Fibroblast of villous mesenchyme (primary cell): ENCODE measurements at regions not wholly inside any gene's neighbourhood (a gene's known extent, or its start where the extent isn't known, plus 50 kb on each side); places are given as distances from the start of the nearest gene placed in this dataset.

ENCODE experiments used
- DNase-seq: peaks from one replicate; pipeline ENCODE4 v3.0.0-alpha.2; 2010; ENCODE audit warnings: low read depth
- H3K4me3 ChIP-seq: 2 replicates; pipeline ENCODE4 v1.5.1; 2011; ENCODE audit warnings: low read depth, mild to moderate bottlenecking, low read length
- TF ChIP-seq, protein P1 (sequence below): IDR thresholded peaks from 2 replicates; pipeline ENCODE4 v1.5.1; 2012; ENCODE audit warnings: low read depth, mild to moderate bottlenecking, low read length; ENCODE audit not compliant: insufficient read depth

DNA sequence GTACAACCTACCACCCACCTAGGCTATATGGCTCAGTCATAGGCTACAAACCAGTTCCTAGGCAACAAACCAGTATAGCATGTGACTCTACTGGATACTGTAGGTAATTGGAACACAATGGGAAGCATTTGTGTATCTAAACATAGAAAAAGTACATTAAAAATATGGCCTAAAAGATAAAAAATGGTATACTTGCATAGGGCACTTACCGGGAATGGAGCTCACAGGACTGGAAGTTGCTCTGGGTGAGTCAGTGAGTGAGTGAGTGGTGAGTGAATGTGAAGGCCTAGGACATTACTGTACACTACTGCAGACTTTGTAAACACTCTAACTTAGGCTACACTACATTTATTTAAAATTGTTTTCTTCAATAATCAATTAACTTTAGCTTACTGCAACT is 139.2 kb upstream of the RBPJ start:
- TF ChIP-seq, protein P1, sequence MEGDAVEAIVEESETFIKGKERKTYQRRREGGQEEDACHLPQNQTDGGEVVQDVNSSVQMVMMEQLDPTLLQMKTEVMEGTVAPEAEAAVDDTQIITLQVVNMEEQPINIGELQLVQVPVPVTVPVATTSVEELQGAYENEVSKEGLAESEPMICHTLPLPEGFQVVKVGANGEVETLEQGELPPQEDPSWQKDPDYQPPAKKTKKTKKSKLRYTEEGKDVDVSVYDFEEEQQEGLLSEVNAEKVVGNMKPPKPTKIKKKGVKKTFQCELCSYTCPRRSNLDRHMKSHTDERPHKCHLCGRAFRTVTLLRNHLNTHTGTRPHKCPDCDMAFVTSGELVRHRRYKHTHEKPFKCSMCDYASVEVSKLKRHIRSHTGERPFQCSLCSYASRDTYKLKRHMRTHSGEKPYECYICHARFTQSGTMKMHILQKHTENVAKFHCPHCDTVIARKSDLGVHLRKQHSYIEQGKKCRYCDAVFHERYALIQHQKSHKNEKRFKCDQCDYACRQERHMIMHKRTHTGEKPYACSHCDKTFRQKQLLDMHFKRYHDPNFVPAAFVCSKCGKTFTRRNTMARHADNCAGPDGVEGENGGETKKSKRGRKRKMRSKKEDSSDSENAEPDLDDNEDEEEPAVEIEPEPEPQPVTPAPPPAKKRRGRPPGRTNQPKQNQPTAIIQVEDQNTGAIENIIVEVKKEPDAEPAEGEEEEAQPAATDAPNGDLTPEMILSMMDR = no peak
- DNase-seq = no peak
- H3K4me3 ChIP-seq = no peak overlapping the region

DNA sequence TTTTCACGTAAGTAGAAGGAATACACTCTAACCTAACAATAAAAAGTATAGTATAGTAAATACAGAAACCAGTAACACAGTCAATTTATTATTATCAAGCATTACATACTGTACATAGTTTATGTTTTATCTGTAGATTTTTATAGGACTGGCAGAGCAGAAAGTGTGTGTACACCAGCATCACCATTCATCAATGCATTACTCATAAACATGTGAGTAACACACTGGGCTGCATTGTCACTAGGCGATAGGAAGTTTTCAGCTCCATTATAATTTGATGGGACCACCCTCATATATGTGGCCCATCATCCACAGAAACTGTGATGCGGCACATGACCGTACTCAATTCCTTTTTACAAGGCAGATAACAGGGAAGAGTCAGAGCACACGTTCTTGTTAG is 137.8 kb upstream of the RBPJ start:
- TF ChIP-seq, protein P1 = no peak
- peak; percentile 75 for DNase-seq
- no peak overlapping the region for H3K4me3 ChIP-seq

DNA sequence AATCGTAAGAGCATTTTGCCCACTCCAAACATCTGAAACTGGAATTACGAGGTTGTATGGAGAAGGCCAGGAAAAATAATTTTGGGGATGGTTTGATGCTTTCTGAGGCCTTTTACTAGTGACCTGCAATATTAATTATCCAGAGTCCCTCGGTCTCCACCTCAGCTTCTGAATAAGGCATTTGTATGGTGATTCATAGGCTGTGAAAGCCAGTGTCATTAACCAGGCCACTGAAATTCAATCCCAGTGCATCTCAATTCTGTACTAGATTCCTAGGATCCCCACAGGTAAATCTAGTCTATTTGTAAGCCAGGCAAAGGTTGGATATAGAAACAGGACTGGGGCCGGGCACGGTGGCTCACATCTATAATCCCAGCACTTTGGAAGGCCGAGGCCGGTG is 135.4 kb upstream of the RBPJ start:
- no peak overlapping the region for H3K4me3 ChIP-seq
- DNase-seq = no peak
- TF ChIP-seq, protein P1 = no peak

DNA sequence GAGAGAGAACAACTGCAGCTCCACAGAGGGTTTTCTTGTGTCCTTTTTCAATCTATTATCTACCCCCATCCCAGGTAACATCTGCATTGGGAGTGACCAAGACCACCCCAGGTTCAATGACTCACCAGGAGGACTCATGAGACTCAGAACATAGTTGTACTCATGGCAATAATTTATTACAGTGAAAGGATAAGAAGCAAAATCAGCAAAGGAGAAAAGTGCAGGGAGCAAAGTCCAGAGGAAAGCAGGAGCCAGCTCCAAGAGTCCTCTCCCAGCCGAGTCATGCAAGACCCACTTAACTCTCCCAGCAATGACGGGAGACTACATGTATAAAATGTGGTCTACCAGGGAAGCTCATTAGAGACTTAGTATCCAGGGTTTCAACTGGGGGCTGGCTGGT is 129.5 kb upstream of the RBPJ start:
- no peak for DNase-seq
- no peak overlapping the region for H3K4me3 ChIP-seq
- TF ChIP-seq, protein P1 = no peak

DNA sequence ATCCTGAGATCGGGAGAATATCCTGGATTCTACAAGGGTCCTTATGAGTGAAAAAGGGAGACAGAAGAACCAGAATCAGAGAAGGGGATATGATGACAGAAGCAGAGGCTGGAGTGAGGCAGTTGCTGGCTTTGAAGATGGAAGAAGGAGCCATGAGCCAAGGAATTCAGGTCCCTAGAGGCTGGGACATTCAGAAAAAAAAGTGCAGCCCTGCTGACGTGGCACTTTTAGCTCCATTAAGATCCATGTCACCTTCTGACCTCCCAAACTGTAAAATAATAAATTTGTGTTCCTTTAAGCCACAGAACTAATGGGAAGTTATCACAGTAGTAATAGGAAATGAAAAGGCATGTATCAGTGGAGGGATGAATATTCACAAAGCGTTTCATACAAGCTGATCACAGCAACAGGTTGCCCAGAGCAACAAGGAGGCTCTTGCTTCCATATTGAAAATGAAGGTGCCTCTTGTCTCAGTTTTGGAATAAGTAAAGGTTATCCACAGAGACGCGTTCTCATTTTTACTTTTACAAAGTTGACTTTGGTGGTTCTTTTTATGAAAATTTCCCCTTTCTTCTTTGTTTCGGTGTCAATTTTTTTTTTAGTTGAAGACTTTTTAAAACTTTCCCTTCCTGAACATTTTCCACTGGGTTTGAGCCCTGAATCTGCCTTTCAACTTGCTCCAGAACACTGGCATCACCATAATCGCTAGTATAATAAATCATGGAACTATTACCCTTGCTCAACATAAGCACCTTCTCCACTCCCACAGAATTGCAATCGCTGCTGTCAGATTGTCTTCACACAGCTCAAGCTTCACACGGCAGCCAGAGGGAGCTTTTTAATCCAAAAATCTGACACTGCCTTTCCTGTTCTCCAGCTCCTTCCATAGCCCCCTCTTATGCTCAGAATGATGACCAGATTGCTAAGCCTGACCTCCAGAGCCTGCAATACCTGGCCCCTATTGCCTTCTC is 127.6 kb upstream of the RBPJ start:
- TF ChIP-seq, protein P1 = no peak
- DNase-seq = peak; percentile 28
- no peak overlapping the region for H3K4me3 ChIP-seq

DNA sequence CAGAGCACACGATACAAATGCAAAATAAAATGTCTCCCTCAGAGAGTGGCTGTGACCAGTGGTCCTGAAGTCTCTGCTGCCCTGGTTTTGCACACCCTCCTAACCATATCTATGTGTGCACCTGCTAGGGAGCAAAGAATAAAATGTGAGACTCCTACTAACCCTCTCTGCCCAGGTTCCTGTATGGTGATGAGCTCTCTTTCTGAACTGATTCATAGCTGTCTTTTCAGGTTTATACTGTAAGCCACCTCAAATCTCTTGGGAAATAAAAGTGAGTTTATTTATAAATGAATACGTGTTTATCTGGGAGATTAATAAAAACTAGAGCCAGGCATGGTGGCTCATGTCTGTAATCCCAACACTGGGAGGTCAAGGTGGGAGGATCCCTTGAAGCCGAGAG is 126.0 kb upstream of the RBPJ start:
- DNase-seq = no peak
- no peak overlapping the region for H3K4me3 ChIP-seq
- TF ChIP-seq, protein P1 = no peak
